Endodermal cell (in vitro differentiated cells): ENCODE measurements at regions not wholly inside any gene's neighbourhood (a gene's known extent, or its start where the extent isn't known, plus 50 kb on each side); places are given as distances from the start of the nearest gene placed in this dataset.

ENCODE experiments used
- DNase-seq: peaks from one replicate; pipeline ENCODE4 v3.0.0-alpha.2; 2017
- H3K27ac ChIP-seq: 2 replicates; pipeline ENCODE4 v1.5.1; 2013; ENCODE audit warnings: mild to moderate bottlenecking, low read depth, low read length, moderate library complexity
- H3K27me3 ChIP-seq: 2 replicates; pipeline ENCODE4 v1.6.1; 2013; ENCODE audit warnings: mild to moderate bottlenecking, low read length, moderate library complexity; ENCODE audit not compliant: insufficient read depth, control insufficient read depth, poor library complexity, severe bottlenecking
- H3K36me3 ChIP-seq: 2 replicates; pipeline ENCODE4 v1.7.0; 2013; ENCODE audit warnings: mild to moderate bottlenecking, low read length, moderate library complexity; ENCODE audit not compliant: control insufficient read depth, insufficient read depth
- H3K4me1 ChIP-seq: one replicate; pipeline ENCODE4 v1.7.0; 2013; ENCODE audit warnings: low read length; ENCODE audit not compliant: control insufficient read depth, insufficient read depth
- H3K4me3 ChIP-seq: 2 replicates; pipeline ENCODE4 v1.5.1; 2013; ENCODE audit warnings: mild to moderate bottlenecking, low read length, moderate library complexity
- H3K9ac ChIP-seq: 2 replicates; pipeline ENCODE4 v1.6.1; 2013; ENCODE audit warnings: mild to moderate bottlenecking, low read length, moderate library complexity; ENCODE audit not compliant: poor library complexity, severe bottlenecking; ENCODE audit errors: extremely low read depth
- H3K9me3 ChIP-seq: 2 replicates; pipeline ENCODE4 v1.6.1; 2013; ENCODE audit warnings: mild to moderate bottlenecking, low read length, moderate library complexity; ENCODE audit not compliant: control insufficient read depth
- H3K27ac Mint-ChIP-seq: 2 replicates; pipeline ENCODE4 v1.8.0; 2020; ENCODE audit warnings: mixed read lengths
- H3K27me3 Mint-ChIP-seq: 2 replicates; pipeline ENCODE4 v1.8.0; 2021; ENCODE audit warnings: mild to moderate bottlenecking, mixed read lengths; ENCODE audit not compliant: insufficient read depth
- H3K36me3 Mint-ChIP-seq: 2 replicates; pipeline ENCODE4 v1.8.0; 2020; ENCODE audit warnings: low read depth, mixed read lengths
- H3K4me1 Mint-ChIP-seq: 2 replicates; pipeline ENCODE4 v1.8.0; 2020; ENCODE audit warnings: mixed read lengths
- H3K4me3 Mint-ChIP-seq: 2 replicates; pipeline ENCODE4 v1.8.0; 2020; ENCODE audit warnings: mild to moderate bottlenecking, moderate library complexity, mixed read lengths
- H3K9me3 Mint-ChIP-seq: 2 replicates; pipeline ENCODE4 v1.8.0; 2020; ENCODE audit warnings: mild to moderate bottlenecking, mixed read lengths
- CTCF ChIP-seq: fragments of 200-600 bp; sonication (generic); conservative IDR thresholded peaks from 2 replicates; pipeline ENCODE4 v1.5.0; 2021; ENCODE audit warnings: antibody characterized with exemption, mild to moderate bottlenecking
- WGBS, 2 experiments: methylation state at CpG; one replicate each; pipeline versions ENCODE4 v1.1.5 to v1.1.7; 2013; ENCODE audit warnings: missing lambda C conversion rate in 2 of 2, mixed read lengths in 1 of 2; ENCODE audit not compliant: insufficient coverage in 1 of 2, insufficient read length in 1 of 2; 5-methylcytosine and 5-hydroxymethylcytosine counted together

- Histone ChIP-seq H3K27me3 (no peaks in the 10 kb centered on the region), H3K4me1 (no peaks in the 10 kb centered on the region), H3K27ac (no peak overlapping the region), H3K4me3 (no peak overlapping the region), H3K36me3 (no peaks in the 10 kb centered on the region), H3K9ac (no peak overlapping the region), H3K9me3 (no peaks in the 10 kb centered on the region)
- Mint-ChIP-seq H3K9me3 (no peaks in the 10 kb centered on the region), H3K4me1 (no peaks in the 10 kb centered on the region), H3K27ac (no peak overlapping the region), H3K36me3 (no peaks in the 10 kb centered on the region), H3K27me3 (no peaks in the 10 kb centered on the region), H3K4me3 (no peak overlapping the region)
- TF ChIP-seq CTCF, result no peak
- no peak for DNase-seq
- 93% methylated on average over 6 of the region's 6 CpGs; no CpG with 5 or more reads in 1 of the 2 experiments for WGBS, 2 experiments
These were observed 1639.5 kb upstream of the MIR17HG start for GRCh38 chr13:89708013-89708412.

- Mint-ChIP-seq H3K27ac (no peak overlapping the region), H3K4me1 (no peaks in the 10 kb centered on the region), H3K36me3 (peaks cover 2% of the 10 kb centered on the region), H3K9me3 (no peaks in the 10 kb centered on the region), H3K4me3 (no peak overlapping the region), H3K27me3 (no peaks in the 10 kb centered on the region)
- Histone ChIP-seq H3K27ac (no peak overlapping the region), H3K9me3 (no peaks in the 10 kb centered on the region), H3K36me3 (no peaks in the 10 kb centered on the region), H3K4me1 (no peaks in the 10 kb centered on the region), H3K4me3 (no peak overlapping the region), H3K9ac (no peak overlapping the region), H3K27me3 (no peaks in the 10 kb centered on the region)
- no peak for TF ChIP-seq CTCF
- no peak for DNase-seq
- 88 to 100% methylated on average over 3 to 4 of the region's 4 CpGs for WGBS, 2 experiments
These were observed 1626.3 kb upstream of the MIR17HG start for GRCh38 chr13:89721216-89721615.

GRCh38 chr13:89726690-89727435, 1620.6 kb upstream of the MIR17HG start:
- no peak overlapping the region for H3K27ac ChIP-seq
- H3K4me1 Mint-ChIP-seq, result no peaks in the 10 kb centered on the region
- no peaks in the 10 kb centered on the region for H3K9me3 ChIP-seq
- no peaks in the 10 kb centered on the region for H3K4me1 ChIP-seq
- no peak overlapping the region for H3K9ac ChIP-seq
- H3K27ac Mint-ChIP-seq, result no peak overlapping the region
- H3K36me3 ChIP-seq, result no peaks in the 10 kb centered on the region
- no peaks in the 10 kb centered on the region for H3K27me3 ChIP-seq
- H3K27me3 Mint-ChIP-seq, result no peaks in the 10 kb centered on the region
- DNase-seq, result no peak
- H3K36me3 Mint-ChIP-seq, result no peaks in the 10 kb centered on the region
- 82 to 100% methylated on average over 1 to 2 of the region's 2 CpGs for WGBS, 2 experiments
- no peak for TF ChIP-seq CTCF
- H3K4me3 Mint-ChIP-seq, result no peak overlapping the region
- peaks cover 2% of the 10 kb centered on the region for H3K9me3 Mint-ChIP-seq
- no peak overlapping the region for H3K4me3 ChIP-seq
